GM18909 (cell line): ENCODE measurements at regions not wholly inside any gene's neighbourhood (a gene's known extent, or its start where the extent isn't known, plus 50 kb on each side); places are given as distances from the start of the nearest gene placed in this dataset.
"Not testable (repeated sequence)": the region's sequence is repeated elsewhere in the genome, so short reads cannot be mapped to it uniquely, and the experiment has no call there.

ENCODE experiments used
- ATAC-seq: cut with Tn5 transposase; IDR thresholded peaks from one replicate; pipeline ENCODE4 v1.9.1; 2021; ENCODE audit warnings: mild to moderate bottlenecking; ENCODE audit not compliant: unreplicated experiment, poor library complexity

DNA sequence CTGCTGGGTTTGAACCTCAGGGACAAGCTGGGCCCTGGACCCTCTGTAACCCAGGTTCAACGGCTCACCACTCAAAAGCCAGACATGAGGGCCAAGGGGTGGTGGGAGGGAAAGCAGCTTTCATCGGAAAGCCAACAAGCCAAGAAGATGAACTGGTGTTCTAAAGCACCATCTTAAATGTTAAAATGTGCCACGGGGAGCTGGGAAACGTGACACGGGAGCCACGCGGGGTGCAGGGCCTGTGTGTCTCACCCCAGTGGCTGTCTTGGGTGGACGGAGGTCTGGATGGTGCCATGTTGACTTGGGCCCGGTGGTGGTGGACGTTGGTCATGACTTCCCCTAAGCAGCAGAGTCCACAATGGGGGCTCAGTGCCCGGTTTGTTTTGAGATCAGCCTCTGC is 97.7 kb upstream of the SFSWAP start:
- ATAC-seq, result no peak

- ATAC-seq, result no peak
Measured at GRCh38 chr12:131613678-131614077, 97.2 kb upstream of the SFSWAP start.

GRCh38 chr12:131615326-131616042 is 95.4 kb upstream of the SFSWAP start:
- no peak for ATAC-seq

DNA sequence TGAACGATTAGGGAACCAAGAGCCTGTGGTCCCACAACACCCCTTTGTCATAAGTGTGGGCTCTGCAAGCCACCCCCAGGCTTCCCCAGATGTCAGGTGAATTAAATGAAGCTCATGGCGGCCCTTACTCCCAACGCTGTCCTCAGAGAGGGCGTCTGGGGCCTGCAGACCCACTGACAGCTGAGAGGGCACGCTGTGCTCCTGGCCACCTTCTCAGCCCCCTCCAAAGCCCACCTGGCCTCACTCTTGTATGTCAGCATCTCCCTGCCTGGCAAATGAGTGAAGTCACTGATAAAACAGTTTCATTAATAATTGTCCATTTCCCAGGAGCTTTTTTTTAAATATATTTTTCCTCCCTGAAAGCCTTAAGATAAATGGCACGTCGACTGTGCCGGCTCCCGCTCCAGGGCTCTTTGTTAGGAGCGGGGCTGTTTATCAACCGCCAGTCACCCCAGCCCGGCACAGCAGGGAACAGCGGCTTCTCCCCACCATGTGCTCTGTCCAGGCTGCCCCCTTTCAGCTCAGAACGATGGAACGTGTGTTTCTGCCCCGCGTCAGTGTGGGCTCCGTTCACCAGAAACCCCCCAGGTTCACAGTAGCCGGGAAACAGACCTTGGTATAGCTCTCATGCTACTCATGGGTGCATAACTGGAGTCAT is 94.7 kb upstream of the SFSWAP start:
- ATAC-seq, result no peak

DNA sequence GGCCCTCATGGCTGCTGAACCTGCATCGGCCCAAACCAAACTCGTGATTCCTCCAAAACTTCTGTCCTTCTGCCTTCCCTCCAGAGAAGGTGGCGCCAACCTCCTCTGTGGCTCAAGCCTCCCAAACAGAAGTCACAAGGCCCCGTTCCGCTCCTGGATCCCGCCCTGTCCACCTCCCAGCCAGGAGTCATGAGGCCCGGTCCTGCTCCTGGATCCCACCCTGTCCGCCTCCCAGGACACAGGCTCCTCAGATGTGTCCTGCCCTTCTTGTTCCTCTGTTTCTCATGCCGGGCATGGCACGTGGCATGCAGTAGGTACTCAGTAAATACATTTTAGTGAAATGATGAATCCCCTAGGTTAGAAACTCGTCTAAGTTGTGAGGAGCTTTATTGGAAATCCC is 94.2 kb upstream of the SFSWAP start:
- ATAC-seq, result no peak

DNA sequence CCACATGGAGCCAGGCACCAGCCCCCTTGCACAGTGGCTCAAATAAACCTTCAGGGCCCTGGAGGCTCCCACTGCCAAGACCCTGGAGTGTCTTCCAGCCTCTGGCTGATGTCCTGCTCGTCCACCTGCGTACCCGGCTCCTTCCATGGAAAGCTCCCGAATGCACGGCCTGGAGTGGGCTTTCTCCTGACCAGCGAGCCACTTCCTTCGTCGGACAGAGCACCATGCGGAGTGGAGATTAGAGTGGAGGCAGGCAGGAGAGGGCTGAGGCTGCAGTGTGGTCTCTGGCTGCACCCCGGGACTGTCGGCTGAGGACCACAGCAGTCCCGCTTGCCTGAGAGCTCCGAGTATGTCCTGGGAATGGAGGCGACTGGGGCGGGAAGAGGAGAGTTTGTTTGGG is 93.7 kb upstream of the SFSWAP start:
- ATAC-seq, result no peak

GRCh38 chr12:131617596-131618302 is 93.1 kb upstream of the SFSWAP start:
- no peak for ATAC-seq

GRCh38 chr12:131618303-131618658 is 92.6 kb upstream of the SFSWAP start:
- ATAC-seq, result no peak

DNA sequence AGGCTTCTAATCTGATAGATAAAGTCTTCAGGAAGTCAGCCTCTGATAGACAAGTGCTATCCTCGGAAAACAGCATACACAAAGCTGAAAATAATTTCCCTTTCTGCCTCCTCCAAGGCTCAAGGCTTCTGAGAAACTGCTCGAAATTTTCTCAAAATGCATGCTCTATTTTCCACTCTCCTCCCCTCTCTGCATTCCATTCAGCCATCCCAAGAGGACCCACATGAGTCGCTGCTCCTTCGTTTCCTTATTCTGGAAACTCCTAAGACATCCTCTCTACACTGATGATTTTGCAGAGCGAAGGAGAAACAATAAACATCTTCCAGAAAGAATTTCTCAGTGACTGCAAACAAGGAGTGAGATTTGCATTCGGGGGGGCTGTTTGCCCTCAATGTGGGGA is 92.2 kb upstream of the SFSWAP start:
- ATAC-seq, result no peak

DNA sequence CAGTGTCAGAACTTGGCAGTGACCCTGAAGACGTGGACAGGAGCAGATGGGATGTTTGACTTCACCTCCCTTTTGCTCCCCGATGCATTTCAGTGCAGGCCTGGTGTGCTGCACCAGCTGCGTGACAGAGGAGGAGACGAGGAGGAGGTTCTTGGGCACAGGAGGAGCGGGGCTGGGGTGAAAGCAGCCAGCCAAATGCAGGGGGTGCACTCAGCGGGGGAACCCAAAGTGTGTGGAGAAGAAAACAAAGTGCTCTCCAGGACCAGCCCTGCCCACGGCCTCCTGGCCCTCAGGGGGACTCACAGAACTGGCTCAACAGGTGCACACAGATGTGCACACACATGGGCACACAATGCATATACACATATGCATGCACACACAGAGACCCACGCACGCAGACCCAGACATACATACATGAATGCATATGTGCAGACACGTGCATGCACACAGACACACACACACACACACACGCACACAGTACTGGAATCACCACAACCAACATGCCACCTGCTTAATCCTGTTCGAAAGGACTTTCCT is 91.7 kb upstream of the SFSWAP start:
- no peak for ATAC-seq

GRCh38 chr12:131619736-131620506 is 91.0 kb upstream of the SFSWAP start:
- no peak for ATAC-seq

DNA sequence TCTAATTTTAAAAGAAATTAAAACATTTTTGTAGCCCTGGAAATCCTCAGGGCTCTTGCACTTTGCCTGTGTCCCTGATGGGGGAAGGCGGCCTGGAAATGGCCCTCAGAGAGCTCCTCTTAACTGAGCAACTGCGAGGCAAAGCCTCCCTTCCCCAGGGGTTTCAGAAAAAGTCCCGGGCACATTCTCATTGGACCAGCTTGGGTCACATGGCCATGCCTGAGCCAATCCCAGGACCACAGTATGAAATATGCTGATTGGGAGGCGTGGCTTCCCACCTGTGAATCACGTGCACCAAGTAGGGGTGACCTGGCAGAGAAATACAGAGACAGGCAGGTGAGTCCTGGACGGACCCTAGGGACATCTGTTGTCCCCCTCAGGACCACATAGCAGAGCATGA is 90.4 kb upstream of the SFSWAP start:
- no peak for ATAC-seq

DNA sequence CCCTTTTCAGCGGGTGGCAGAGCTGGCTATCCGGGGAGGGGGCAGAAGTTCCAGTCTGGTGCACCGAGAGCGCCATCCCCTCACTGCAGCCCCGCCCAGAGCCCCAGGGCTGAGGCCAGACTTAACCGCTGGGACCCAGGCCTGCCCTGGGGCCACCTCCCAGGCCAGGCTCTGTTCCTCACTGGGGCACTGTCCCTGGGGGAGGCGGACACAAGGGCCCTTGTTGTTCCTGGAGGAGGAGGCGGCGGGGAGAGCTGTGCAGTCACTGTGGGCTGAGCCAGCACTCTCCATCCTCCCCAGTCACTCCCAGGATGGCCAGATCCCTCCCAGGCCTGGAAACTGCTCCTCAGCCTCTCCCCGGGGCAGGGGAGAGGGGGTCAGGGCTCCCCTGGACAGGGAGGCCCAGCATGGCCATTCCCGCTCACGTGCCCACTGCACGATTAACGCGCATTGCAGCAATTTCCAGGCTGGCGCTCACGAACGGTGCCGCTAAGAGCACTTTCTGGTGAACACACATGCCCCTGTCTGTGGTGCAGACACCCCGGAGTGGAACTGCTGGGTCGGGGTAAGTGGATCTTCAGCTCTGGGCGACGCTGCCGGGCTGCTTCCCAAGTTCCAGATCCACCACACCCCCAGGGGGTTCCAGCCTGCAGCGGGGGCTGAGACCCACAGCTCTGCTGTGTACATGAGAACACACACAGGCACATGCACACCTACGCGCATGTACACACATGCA is 89.8 kb upstream of the SFSWAP start:
- ATAC-seq, result no peak

GRCh38 chr12:131621701-131622421 is 89.0 kb upstream of the SFSWAP start:
- no peak for ATAC-seq

GRCh38 chr12:131622422-131622955 is 88.4 kb upstream of the SFSWAP start:
- ATAC-seq, result no peak

GRCh38 chr12:131623404-131624368 is 87.2 kb upstream of the SFSWAP start:
- ATAC-seq, result not testable (repeated sequence)

- not testable (repeated sequence) for ATAC-seq
Measured at GRCh38 chr12:131624369-131624739, 86.5 kb upstream of the SFSWAP start.
